ENCODE measurements at regions not wholly inside any gene's neighbourhood (a gene's known extent, or its start where the extent isn't known, plus 50 kb on each side); places are given as distances from the start of the nearest gene placed in this dataset.

GRCh38 chr2:42951263-42951938 is 159.0 kb upstream of the HAAO start:
- H3K4me1 ChIP-seq (ENCODE audit: control insufficient read depth, insufficient read depth, low read length): no peaks in the 10 kb centered on the region
- peak; percentile 83 for TF ChIP-seq MEF2B (IDR thresholded peaks at IDR 0.05; ENCODE audit: partially characterized antibody, poor library complexity, severe bottlenecking)
- TF ChIP-seq RELB (IDR thresholded peaks at IDR 0.05; ENCODE audit: low read depth): no peak
- no peaks in the 10 kb centered on the region; the same call in 2 of the 3 replicates for H3K9me3 ChIP-seq (replicated peaks; ENCODE audit: control insufficient read depth, insufficient read depth, low read length)
- intact Hi-C loops (cut with micrococcal nuclease; ENCODE audit: unreplicated experiment) (no loop called here), in situ Hi-C loops (cut with MboI) (no loop called here)
- H3K4me3 ChIP-seq: no peak overlapping the region
- no peak for FAIRE-seq
- CTCF ChIA-PET: interaction anchor here (1.4 to 2.7 kb wide), 3 partner anchors 23 to 533 kb away, joined by 3 to 16 read pairs (median 5); no protein-coding TSS in a partner anchor
- no peaks in the 10 kb centered on the region for H3K36me3 ChIP-seq (ENCODE audit: control insufficient read depth in 2 of 2, insufficient read depth in 2 of 2, low read length in 1 of 2)
- no peak overlapping the region for H3K9ac ChIP-seq (ENCODE audit: control insufficient read depth, insufficient read depth, low read length)
- 53% methylated on average over 8 of the region's 8 CpGs for WGBS (ENCODE audit: insufficient coverage, insufficient replicate concordance, low lambda C conversion rate, missing lambda C conversion rate)
- no peak for DNase-seq (ENCODE audit: low read depth, low spot score)
- RAD21 ChIA-PET (ENCODE audit: unreplicated experiment): no interaction called here
- no peaks in the 10 kb centered on the region for H3K79me2 ChIP-seq (ENCODE audit: control insufficient read depth, insufficient read depth, low read length)
- no peak overlapping the region for H3K27ac ChIP-seq (ENCODE audit: control insufficient read depth, insufficient read depth)
- no TSS peak for BruUV-seq (replicated peaks)
- no peaks in the 10 kb centered on the region for H4K20me1 ChIP-seq (ENCODE audit: control insufficient read depth, insufficient read depth)
- SMC1A ChIA-PET (ENCODE audit: uncharacterized antibody, unreplicated experiment): no interaction called here
- no peak for ATAC-seq
- H3K27me3 ChIP-seq (replicated peaks in 1 of 2; ENCODE audit: control insufficient read depth in 2 of 2, insufficient read depth in 2 of 2, low read length in 1 of 2): no peaks in the 10 kb centered on the region; a peak in 1 of 4 replicates
- H3K4me2 ChIP-seq (ENCODE audit: control insufficient read depth, insufficient read depth): no peak overlapping the region
- H2AFZ ChIP-seq (ENCODE audit: control insufficient read depth, low read depth, low read length): no peak overlapping the region
- POLR2A ChIA-PET: no interaction called here

- intact Hi-C loops (cut with micrococcal nuclease; ENCODE audit: unreplicated experiment): loop anchor here (5.0 kb wide), 4 partner anchors 92 to 178 kb away; no protein-coding TSS in a partner anchor
- no peaks in the 10 kb centered on the region for H3K27me3 ChIP-seq (replicated peaks in 1 of 2; ENCODE audit: control insufficient read depth in 2 of 2, insufficient read depth in 2 of 2, low read length in 1 of 2)
- ChIA-PET SMC1A (ENCODE audit: uncharacterized antibody, unreplicated experiment) (interaction anchor here (1.1 to 1.5 kb wide), 2 partner anchors 11 to 535 kb away, joined by 3 to 5 read pairs; no protein-coding TSS in a partner anchor), RAD21 (ENCODE audit: unreplicated experiment) (interaction anchor here (0.8 kb wide), 1 partner anchor 273 kb away, joined by 3 read pairs; no protein-coding TSS in a partner anchor), CTCF (interaction anchor here (0.6 to 3.2 kb wide), 4 partner anchors 28 to 1295 kb away, joined by 3 to 18 read pairs (median 4); no protein-coding TSS in a partner anchor), POLR2A (no interaction called here)
- H3K79me2 ChIP-seq (ENCODE audit: control insufficient read depth, insufficient read depth, low read length): no peaks in the 10 kb centered on the region
- no peak overlapping the region for H3K4me2 ChIP-seq (ENCODE audit: control insufficient read depth, insufficient read depth)
- FAIRE-seq (no peak), DNase-seq (ENCODE audit: low read depth, low spot score) (no peak), ATAC-seq (peak; percentile 27; the same call in 2 of the 3 replicates)
- whole genome bisulfite sequencing (ENCODE audit: insufficient coverage, insufficient replicate concordance, low lambda C conversion rate, missing lambda C conversion rate): 35% methylated on average over 6 of the region's 6 CpGs
- H3K36me3 ChIP-seq (ENCODE audit: control insufficient read depth in 2 of 2, insufficient read depth in 2 of 2, low read length in 1 of 2): no peaks in the 10 kb centered on the region
- H3K27ac ChIP-seq (ENCODE audit: control insufficient read depth, insufficient read depth): no peak overlapping the region
- in situ Hi-C loops (cut with MboI): loop anchor here (5.0 kb wide), 2 partner anchors 283 to 533 kb away; no protein-coding TSS in a partner anchor
- H3K4me3 ChIP-seq: no peak overlapping the region
- H3K4me1 ChIP-seq (ENCODE audit: control insufficient read depth, insufficient read depth, low read length): no peaks in the 10 kb centered on the region
- no peaks in the 10 kb centered on the region for H4K20me1 ChIP-seq (ENCODE audit: control insufficient read depth, insufficient read depth)
- TF ChIP-seq PKNOX1 (IDR thresholded peaks at IDR 0.05) (0 out of 2 replicates have a peak, but pooled peaks have one; percentile 40), LARP7 (IDR thresholded peaks at IDR 0.05) (no peak)
- no peak overlapping the region for H3K9ac ChIP-seq (ENCODE audit: control insufficient read depth, insufficient read depth, low read length)
- no TSS peak for BruUV-seq (replicated peaks)
- H3K9me3 ChIP-seq (replicated peaks; ENCODE audit: control insufficient read depth, insufficient read depth, low read length): no peaks in the 10 kb centered on the region; the same call in 2 of the 3 replicates
- no peak overlapping the region for H2AFZ ChIP-seq (ENCODE audit: control insufficient read depth, low read depth, low read length)
These were observed 156.7 kb upstream of the HAAO start for GRCh38 chr2:42949125-42949524.
